NCI-H2107 (cell line): ENCODE measurements at regions not wholly inside any gene's neighbourhood (a gene's known extent, or its start where the extent isn't known, plus 50 kb on each side); places are given as distances from the start of the nearest gene placed in this dataset.
"Not testable (repeated sequence)": the region's sequence is repeated elsewhere in the genome, so short reads cannot be mapped to it uniquely, and the experiment has no call there.

Experiments used
- DNase-seq: peaks from one replicate; lab custom pipeline; 2025; lab: John Stamatoyannopoulos, UW

DNA sequence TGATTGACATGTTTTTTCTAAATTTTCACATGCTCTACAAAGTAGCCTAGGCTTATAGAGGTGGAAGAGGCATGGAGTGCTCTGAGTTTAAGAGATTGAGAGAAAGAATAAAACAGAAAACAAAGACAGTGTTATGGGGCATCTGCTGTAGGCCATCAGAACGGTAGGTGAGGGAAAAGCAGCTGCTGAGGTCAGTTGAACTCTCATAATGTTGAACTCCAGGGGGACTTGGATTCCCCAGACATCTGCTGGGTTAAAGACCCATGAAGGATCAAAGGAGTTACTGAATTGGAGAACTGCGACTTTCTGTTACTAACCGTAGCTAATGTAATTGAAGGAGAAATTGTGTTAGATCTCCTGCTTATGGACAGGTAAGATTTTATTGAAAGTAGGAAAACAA, 333.9 kb downstream of the TFAP2B start:
- DNase-seq, result no peak

DNA sequence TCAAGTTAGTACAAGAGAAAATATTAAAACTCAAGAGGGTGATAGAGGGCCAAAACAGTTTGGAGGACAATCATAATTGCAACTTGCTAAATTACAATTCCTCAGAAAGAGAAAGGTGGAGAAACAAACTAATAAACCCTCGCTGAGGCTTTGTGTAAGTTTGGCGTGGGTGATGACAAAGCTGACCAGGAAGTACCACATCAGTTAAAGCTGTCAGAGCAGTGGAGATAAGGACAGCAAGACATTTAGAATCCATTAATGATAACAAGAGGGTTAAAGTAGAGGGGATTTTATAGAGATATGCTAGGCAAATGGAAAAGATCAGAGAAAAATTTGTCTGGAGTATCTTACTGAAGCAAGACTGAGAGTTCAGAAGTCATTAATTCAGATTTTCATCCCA, 334.4 kb downstream of the TFAP2B start:
- no peak for DNase-seq

DNA sequence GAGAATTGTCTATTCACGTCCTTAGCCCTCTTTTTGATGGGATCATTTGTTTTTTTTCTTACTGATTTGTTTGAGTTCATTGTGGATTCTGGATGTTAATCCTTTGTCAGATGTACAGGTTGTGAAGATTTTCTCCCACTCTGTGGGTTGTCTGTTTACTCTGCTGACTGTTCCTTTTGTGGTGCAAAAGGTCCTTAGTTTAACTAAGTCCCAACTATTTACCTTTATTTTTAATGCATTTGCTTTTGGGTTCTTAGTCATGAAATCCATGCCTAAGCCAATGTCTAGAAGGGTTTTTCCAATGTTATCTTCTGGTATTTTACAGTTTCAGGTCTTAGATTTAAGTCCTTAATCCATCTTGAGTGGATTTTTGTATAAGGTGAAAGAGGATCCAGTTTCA, 336.3 kb downstream of the TFAP2B start:
- not testable (repeated sequence) for DNase-seq

DNA sequence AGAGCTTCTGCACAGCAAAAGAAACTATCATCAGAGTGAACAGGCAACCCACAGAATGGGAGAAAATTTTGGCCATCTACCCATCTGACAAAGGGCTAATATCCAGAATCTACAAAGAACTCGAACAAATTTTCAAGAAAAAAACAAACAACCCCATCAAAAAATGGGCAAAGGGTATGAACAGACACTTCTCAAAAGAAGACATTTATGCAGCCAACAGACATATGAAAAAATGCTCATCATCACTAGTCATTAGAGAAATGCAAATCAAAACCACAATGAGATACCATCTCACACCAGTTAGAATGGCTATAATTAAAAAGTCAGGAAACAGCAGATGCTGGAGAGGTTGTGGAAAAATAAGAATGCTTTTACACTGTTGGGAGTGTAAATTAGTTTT, 340.6 kb downstream of the TFAP2B start:
- DNase-seq, result not testable (repeated sequence)

DNA sequence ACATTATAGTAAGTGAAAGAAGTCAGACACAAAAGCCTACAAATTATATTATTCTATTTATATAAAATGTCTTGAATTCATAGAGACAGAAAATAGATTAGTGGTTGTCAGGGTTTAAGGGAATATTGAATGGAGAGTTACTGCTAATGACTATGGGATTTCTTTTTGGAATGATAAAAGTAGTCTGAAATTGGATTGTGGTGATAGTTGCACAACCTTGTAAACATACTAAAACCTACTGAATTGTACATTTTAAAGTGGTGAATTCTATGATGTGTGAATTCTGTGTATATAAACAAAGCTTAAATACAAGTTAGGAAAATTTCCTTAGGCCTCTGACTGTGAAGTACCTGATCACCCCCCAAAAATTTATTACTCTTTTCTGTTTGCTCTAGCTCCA, 343.1 kb downstream of the TFAP2B start:
- DNase-seq, result no peak

DNA sequence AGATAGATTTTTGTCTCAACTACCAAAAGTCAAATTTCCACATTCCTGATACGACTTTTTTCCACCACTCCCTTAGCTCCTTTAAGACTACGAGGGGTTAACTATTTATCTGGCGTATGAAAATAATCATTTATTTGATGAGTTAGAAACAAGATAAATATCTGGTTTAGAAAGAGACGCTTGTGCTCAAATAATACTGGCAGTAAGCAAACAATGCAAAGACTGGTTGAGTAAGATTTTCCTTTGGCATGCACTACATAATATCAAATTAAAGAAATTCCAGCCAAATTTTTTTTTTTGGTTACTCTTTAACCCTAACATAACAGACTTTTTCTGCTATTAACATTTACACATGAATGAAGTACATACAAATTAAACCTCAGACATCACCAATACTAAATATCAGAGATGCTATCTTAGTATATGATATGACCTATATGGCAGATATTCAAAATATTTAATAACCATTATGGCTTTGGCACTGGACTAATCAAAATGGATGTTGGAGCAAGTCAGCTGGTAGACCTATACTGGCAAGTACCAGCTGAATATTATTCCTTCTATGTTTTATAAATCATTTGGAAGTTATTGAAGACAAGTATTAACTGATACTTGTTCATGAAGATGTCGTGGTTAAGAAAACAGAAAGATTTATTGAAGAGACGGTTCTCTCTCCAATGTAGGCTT, 345.3 kb downstream of the TFAP2B start:
- DNase-seq, result no peak

DNA sequence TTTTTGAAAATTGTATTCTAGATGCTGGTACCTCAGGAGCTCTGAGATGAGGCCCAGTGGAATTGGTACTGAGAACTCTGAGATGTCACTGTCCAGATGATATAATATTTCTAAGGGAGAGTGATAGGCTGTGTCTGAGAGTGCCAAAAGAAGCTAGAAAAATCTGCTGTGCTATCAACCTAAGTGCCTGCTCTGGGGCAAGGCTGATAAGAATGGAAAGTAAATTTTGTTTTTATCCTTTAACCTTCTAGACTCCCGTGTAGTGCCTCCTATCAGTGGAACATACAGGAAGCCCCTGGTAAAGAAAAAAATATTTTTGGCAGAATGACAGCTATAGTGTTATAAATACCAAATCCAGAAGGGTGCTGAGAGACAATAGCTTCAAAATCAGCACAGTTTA, 348.2 kb downstream of the TFAP2B start:
- DNase-seq, result no peak

DNA sequence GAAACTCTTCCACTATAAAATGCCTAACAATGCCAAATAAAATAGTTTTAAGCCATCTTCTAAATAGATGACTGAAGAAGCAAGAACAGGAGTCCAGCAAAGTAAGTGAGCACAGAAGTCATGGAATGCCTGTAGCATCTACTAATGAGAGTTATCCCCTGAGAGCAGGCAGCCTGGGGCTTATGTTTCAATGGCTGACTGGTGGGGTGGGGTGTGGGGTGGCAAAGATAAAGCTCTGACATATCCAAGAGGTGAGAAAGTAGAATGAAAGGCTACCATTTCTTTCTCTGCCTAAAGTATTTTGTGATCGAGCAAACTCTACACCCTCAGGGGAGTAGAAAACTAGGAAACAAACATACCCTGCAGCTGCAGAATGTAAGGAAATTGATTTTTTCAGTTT, 348.8 kb downstream of the TFAP2B start:
- no peak for DNase-seq

DNA sequence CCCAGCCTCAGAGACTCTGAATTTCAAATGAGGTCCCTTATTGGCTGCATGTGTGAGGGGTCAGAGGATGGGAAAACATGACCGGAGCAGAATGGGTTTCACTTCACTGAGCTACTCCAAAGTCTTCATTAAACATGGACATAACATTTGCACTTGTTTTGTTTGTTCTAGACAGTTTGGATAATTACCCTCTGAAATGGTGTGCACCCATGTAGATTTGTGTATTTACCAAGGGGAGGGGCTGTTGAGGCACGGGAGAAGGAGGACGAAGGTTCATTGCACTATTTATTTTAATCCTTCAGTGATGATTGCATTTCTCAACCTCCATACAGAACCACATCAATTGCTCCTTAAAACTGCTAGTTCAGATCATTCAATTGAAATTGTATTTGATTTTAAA, 364.2 kb downstream of the TFAP2B start:
- no peak for DNase-seq

DNA sequence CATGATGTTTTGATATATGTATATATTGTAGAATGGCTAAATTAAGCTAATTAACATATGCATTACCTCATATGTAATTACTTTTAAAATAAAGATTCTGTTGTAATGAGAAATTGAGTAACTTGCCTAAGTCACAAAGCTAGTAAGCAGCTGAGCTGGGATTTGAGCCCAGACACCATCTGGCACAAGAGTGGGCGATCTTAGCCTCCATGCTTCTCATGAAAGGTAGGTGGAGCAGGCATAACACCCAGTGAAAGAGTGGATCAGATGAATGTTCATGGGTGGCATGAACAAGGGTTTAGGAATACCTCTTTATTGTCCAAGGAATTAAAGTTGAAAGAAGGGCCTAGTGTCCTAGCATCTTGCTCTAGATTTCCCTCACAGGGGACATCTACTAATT, 365.4 kb downstream of the TFAP2B start:
- no peak for DNase-seq

DNA sequence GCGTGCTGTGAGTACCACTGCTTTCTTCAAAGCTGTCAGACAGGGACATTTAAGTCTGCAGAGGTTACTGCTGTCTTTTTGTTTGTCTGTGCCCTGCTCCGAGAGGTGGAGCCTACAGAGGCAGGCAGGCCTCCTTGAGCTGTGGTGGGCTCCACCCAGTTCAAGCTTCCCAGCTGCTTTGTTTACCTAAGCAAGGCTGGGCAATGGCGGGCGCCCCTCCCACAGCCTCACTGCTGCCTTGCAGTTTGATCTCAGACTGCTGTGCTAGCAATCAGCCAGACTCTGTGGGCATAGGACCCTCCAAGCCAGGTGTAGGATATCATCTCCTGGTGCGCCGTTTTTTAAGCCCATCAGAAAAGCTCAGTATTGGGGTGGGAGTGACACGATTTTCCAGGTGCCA, 374.5 kb downstream of the TFAP2B start:
- not testable (repeated sequence) for DNase-seq

DNA sequence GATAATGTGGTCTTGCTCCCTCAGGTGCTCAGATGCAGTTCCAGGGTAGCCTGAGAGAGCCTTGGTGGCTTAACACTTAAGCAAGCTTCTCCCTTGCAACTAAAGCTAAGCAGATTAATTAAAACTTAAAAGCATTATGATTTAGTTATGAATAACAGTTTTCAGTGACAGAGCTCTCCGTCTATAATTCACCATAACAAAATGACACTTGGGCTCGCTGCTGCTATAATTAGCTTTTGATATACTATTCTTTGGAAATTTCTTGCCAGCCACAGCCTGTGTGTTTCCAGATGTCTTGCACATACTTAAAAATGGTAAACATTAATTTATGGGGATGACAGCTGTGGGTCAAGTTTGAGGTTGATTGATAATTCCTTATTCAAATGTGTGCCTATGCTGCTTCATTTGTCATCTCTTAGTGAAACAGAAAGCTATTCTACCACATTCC, 380.5 kb downstream of the TFAP2B start:
- no peak for DNase-seq

DNA sequence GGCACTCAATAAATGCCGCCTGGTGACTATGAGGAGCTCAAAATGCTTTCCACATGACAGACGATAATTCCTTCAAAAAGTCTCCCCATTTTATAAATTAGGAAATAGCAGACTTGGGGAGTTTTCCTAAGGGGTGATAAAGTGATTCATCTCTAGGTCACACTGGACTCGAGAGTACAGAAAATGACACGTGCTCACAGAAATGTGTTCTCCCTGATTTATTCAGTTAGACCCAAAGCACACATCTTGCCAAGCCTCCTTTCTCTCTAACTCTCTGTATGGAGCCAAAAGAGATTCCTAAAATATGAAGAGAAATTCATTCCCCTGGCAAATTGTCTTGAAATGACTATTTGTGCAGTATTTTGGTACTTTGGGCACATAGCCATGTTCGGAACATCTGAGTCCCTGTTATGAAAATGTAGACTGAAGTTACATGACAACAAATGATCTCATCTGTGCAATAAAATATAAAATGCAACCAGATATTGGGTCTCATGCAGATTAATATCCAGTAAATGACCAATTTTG, 381.1 kb downstream of the TFAP2B start:
- no peak for DNase-seq

DNA sequence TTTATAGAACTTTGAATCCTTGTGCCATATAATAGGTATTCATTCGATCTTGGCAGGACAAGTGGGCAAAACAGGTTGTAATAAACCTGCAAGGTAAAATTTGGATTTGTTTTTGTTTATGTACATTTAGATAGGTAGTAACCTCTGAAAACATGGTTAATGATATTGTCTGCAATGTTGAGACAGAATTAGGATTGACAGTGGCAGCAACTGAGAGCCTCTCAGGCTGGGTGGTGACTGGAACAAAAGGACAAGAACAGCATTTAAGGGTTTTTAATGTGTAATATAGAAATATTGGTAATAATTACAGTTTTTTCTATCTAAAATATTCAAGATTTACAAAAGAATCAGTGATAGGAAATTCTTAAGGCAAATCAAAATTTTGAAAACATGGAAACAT, 382.0 kb downstream of the TFAP2B start:
- no peak for DNase-seq

DNA sequence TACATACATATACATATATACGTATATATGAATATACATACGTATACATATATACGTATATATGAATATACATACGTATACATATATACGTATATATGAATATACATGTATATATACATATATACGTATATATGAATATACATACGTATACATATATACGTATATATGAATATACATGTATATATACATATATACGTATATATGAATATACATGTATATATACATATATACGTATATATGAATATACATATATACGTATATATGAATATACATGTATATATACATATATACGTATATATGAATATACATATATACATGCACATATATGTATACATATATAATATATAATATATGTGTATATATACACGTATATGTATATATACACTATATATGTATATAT, 384.0 kb downstream of the TFAP2B start:
- DNase-seq, result not testable (repeated sequence)

DNA sequence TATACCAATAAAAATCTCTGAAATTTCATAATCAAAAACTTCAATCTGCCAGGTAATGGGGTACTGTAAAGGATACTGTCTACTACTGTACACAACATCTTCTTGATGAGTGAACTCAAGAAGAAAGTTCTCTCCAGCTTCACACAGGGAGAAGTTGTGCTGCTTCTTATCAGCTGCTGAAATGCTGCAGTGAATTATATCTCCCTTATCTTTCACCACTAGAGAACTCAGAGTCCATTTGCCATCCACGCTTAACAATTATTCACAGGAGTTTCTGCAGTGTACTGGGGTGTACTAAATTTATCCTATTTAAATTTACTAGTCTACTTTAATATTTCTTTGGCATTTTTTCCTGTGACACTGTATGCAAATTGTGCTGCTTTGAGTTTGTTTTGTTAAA, 384.8 kb downstream of the TFAP2B start:
- no peak for DNase-seq

DNA sequence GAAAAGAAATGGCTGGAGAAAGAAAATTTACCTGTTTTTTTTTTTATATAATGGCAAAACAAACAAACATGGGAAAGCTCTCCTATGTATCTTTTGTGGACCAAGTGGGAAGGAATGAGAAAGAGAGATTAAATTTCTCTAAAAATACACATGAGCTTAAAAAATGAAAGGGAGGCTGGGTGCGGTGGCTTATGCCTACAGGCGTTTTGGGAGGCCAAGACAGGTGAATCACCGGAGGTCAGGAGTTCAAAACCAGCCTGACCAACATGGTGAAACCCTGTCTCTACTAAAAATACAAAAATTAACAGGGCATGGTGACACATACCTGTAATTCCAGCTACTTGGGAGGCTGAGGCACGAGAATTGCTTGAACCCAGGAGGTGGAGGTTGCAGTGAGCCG, 388.0 kb downstream of the TFAP2B start:
- DNase-seq, result not testable (repeated sequence)

DNA sequence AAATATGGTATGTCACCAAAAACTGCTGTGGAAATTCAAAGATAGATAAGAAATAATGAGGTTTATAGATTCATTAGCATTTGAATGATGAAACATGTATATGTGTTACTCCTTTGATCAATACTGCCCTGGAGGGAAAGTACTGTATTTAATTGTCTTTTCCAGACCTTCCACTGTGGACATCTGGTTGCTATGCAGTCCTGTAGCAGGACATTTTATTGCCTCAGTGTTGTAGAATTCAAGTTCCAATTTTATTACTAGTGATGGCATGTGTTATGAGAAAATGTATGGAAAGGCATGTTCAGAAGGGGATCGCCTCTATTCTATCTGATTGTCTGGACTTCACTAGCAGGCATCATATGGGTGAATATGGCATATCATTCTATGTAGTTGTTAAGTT, 391.0 kb downstream of the TFAP2B start:
- no peak for DNase-seq

DNA sequence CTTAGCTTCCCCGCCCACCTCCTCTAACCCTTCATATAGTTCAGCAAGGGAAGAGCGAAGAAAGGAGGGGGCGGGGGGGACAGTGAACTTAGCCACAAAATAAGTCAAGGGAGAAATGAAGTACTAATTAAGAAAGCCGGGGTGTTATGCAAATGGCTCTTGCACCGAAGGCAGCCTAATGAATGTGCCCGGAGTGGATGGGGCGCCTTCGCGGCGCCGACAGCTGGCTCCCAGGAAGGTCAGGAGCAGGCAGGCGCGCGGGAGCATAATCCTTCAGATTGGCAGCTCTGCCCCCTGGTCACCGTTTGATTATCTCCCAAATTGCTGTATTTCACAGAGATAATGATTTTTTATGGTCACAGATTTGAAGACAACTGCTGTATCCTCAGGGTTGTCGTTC, 395.1 kb downstream of the TFAP2B start:
- no peak for DNase-seq

DNA sequence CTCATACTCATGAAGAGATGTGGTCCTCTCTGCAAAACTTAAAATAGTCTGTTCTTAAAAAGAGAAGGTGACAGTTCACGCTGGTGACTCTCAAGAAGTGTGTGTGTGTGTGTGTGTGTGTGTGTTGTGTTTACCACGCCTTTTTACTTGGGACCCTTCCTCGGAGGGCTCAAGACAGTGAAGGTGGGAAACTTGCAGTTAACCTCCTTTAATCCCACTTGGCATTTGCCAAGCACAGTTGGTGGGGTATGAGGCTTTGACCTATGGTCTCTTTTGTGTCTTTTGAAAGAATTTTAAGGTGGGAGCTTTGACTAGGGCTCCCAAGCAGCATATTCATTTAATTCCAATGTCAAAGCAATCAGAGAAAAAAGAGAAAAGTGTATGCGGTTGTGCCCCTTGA, 395.8 kb downstream of the TFAP2B start:
- no peak for DNase-seq

DNA sequence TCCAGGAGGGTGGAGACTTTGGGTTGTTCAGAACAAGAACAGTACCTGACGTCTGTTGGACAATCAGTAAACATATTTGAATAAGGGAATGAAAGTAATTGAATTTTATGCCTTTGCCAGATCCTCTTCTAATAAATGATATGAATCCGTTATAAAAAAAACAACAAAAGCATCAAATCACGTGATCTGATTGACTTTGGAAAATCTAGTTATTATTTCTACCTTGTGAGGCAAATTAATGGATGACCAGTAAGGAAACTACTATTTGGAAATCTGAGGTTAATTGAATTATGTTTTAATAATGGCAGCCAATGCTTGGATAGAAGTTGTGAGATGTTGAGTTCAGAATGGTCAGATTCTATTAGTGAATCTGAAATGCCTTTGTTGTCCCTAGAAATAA, 399.5 kb downstream of the TFAP2B start:
- DNase-seq, result no peak

DNA sequence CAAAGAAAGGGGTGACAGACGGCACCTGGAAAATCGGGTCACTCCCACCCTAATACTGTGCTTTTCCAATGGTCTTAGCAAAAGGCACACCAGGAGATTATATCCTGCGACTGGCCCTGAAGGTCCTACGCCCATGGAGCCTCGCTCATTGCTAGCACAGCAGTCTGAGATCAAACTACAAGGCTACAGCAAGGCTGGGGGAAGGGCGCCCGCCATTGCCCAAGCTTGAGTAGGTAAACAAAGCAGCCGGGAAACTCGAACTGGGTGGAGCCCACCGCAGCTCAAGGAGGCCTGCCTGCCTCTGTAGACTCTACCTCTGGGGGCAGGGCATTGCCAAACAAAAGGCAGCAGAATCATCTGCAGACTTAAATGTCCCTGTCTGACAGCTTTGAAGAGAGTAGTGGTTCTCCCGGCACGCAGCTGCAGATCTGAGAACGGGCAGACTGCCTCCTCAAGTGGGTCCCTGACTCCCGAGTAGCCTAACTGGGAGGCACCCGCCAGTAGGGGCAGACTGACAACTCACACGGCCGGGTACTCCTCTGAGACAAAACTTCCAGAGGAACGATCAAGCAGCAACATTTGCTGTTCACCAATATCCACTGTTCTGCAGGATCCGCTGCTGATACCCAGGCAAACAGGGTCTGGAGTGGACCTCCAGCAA, 406.0 kb downstream of the TFAP2B start:
- not testable (repeated sequence) for DNase-seq

DNA sequence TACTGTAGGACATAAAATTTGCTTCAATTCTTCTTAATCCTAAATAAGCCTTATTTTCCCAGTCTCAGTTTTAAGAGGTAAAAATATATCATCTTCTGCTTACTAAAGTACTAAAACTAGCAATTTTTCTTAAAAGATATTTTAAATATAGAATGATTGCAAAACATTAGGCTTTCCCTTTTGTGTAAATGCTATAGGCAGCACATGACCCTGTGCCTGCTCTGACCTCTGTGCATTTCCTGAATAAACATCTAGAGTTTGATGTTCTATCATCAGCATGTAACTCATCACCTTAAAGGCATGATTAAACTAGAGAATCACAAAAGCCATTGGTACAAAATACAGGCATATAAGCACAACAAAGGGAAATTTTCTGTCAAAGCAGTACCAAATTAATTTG, 422.7 kb downstream of the TFAP2B start:
- no peak for DNase-seq

DNA sequence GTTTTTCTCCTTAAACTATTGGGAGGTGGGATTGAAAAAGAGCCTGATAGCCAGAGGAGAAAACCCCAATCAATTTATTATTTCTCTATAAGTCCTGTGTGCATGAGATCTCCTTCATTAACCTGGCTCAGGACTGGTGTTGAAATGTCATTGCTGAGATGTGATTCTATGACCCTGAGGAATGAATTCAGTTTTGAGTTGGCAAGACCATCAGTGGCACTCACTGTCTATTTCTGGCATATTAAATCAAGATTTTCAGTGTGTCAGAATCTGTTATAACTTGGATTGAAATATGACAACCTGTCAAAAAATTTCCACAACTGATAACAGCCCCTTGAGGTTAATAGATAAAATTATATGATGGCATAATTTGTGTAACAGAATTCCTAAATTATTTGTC, 431.1 kb downstream of the TFAP2B start:
- DNase-seq, result no peak
